Chondrocyte (in vitro differentiated cells): ENCODE measurements at regions not wholly inside any gene's neighbourhood (a gene's known extent, or its start where the extent isn't known, plus 50 kb on each side); places are given as distances from the start of the nearest gene placed in this dataset.

ENCODE experiments used
- DNase-seq: peaks from one replicate; pipeline ENCODE4 v3.0.0; 2021; ENCODE audit warnings: mixed read lengths, low spot score
- H3K27ac Mint-ChIP-seq: one replicate; pipeline ENCODE4 v1.8.0; 2021; ENCODE audit warnings: mild to moderate bottlenecking, moderate library complexity, mixed read lengths; ENCODE audit not compliant: unreplicated experiment
- H3K27me3 Mint-ChIP-seq: 2 replicates; pipeline ENCODE4 v1.8.0; 2021; ENCODE audit warnings: low read depth, mixed read lengths
- H3K36me3 Mint-ChIP-seq: 2 replicates; pipeline ENCODE4 v1.8.0; 2021; ENCODE audit warnings: low read depth, mixed read lengths
- H3K4me1 Mint-ChIP-seq: 2 replicates; pipeline ENCODE4 v1.8.0; 2021; ENCODE audit warnings: low read depth, mild to moderate bottlenecking, mixed read lengths
- H3K4me3 Mint-ChIP-seq: one replicate; pipeline ENCODE4 v1.8.0; 2021; ENCODE audit warnings: mild to moderate bottlenecking, moderate library complexity, mixed read lengths; ENCODE audit not compliant: unreplicated experiment
- H3K9me3 Mint-ChIP-seq: 2 replicates; pipeline ENCODE4 v1.8.0; 2021; ENCODE audit warnings: low read depth, mixed read lengths
- CTCF ChIP-seq: fragments of 200-600 bp; sonication (generic); IDR thresholded peaks from 2 replicates; pipeline ENCODE4 v1.5.0; 2021; ENCODE audit warnings: antibody characterized with exemption, mild to moderate bottlenecking, moderate library complexity

- H3K4me1 Mint-ChIP-seq: peaks cover 3% of the 10 kb centered on the region
- DNase-seq: no peak
Measured at GRCh38 chr17:70608193-70608592, 438.9 kb downstream of the KCNJ2 start.

GRCh38 chr17:70608957-70609356, 439.6 kb downstream of the KCNJ2 start:
- no peak overlapping the region for H3K4me3 Mint-ChIP-seq
- peaks cover 3% of the 10 kb centered on the region for H3K4me1 Mint-ChIP-seq
- H3K9me3 Mint-ChIP-seq: no peaks in the 10 kb centered on the region
- no peak overlapping the region for H3K27ac Mint-ChIP-seq
- no peak for DNase-seq
- H3K36me3 Mint-ChIP-seq: no peaks in the 10 kb centered on the region
- TF ChIP-seq CTCF: no peak
- H3K27me3 Mint-ChIP-seq: no peaks in the 10 kb centered on the region

More at GRCh38 chr17:70608193-70608592, 438.9 kb downstream of the KCNJ2 start:
- Mint-ChIP-seq H3K27ac (no peak overlapping the region), H3K36me3 (no peaks in the 10 kb centered on the region), H3K9me3 (no peaks in the 10 kb centered on the region), H3K27me3 (no peaks in the 10 kb centered on the region), H3K4me3 (no peak overlapping the region)
- no peak for TF ChIP-seq CTCF

- no peaks in the 10 kb centered on the region for H3K9me3 Mint-ChIP-seq
- peaks cover 3% of the 10 kb centered on the region for H3K4me1 Mint-ChIP-seq
- no peak for TF ChIP-seq CTCF
- no peak overlapping the region for H3K27ac Mint-ChIP-seq
- no peaks in the 10 kb centered on the region for H3K27me3 Mint-ChIP-seq
- no peak overlapping the region for H3K4me3 Mint-ChIP-seq
- DNase-seq: no peak
- no peaks in the 10 kb centered on the region for H3K36me3 Mint-ChIP-seq
Measured at GRCh38 chr17:70609566-70609965, 440.2 kb downstream of the KCNJ2 start.

GRCh38 chr17:70610161-70610560, 440.8 kb downstream of the KCNJ2 start:
- no peak for DNase-seq
- Mint-ChIP-seq H3K36me3 (no peaks in the 10 kb centered on the region), H3K4me1 (peaks cover 3% of the 10 kb centered on the region)

GRCh38 chr17:70613681-70614080, 444.3 kb downstream of the KCNJ2 start:
- Mint-ChIP-seq H3K36me3 (no peaks in the 10 kb centered on the region), H3K4me1 (peaks cover under 1% of the 10 kb centered on the region), H3K27me3 (no peaks in the 10 kb centered on the region), H3K4me3 (no peak overlapping the region), H3K27ac (no peak overlapping the region), H3K9me3 (no peaks in the 10 kb centered on the region)
- no peak for TF ChIP-seq CTCF
- no peak for DNase-seq

More at GRCh38 chr17:70610161-70610560, 440.8 kb downstream of the KCNJ2 start:
- H3K9me3 Mint-ChIP-seq: no peaks in the 10 kb centered on the region
- H3K27ac Mint-ChIP-seq: no peak overlapping the region
- no peak overlapping the region for H3K4me3 Mint-ChIP-seq
- no peaks in the 10 kb centered on the region for H3K27me3 Mint-ChIP-seq
- TF ChIP-seq CTCF: no peak
